Fibroblast of lung (primary cell): ENCODE measurements at regions not wholly inside any gene's neighbourhood (a gene's known extent, or its start where the extent isn't known, plus 50 kb on each side); places are given as distances from the start of the nearest gene placed in this dataset.

Experiments used
- DNase-seq, 2 donors: peaks; one replicate each; pipeline versions ENCODE4 v3.0.0 to v3.0.0-alpha.2; 2010; ENCODE audit warnings: low read depth in 2 of 2
- H2AFZ ChIP-seq: 2 replicates; pipeline ENCODE4 v1.5.1; 2012; ENCODE audit warnings: low read length, control low read depth, inconsistent platforms
- H3K27ac ChIP-seq: 2 replicates; pipeline ENCODE4 v1.5.1; 2011; ENCODE audit warnings: low read length, control low read depth; ENCODE audit not compliant: insufficient read depth
- H3K27me3 ChIP-seq: 2 replicates; pipeline ENCODE4 v1.5.1; 2011; ENCODE audit warnings: mild to moderate bottlenecking, low read length; ENCODE audit not compliant: control insufficient read depth, insufficient read depth
- H3K36me3 ChIP-seq: 2 replicates; pipeline ENCODE4 v1.5.1; 2011; ENCODE audit warnings: low read length; ENCODE audit not compliant: control insufficient read depth, insufficient read depth
- H3K4me1 ChIP-seq: 2 replicates; pipeline ENCODE4 v1.5.1; 2011; ENCODE audit warnings: low read length; ENCODE audit not compliant: control insufficient read depth, insufficient read depth; ENCODE audit errors: extremely low read depth
- H3K4me2 ChIP-seq: 2 replicates; pipeline ENCODE4 v1.5.1; 2011; ENCODE audit warnings: low read length, control low read depth; ENCODE audit not compliant: insufficient read depth; ENCODE audit errors: extremely low read depth
- H3K4me3 ChIP-seq, 4 experiments: fragments of 200-600 bp in 1 of 4; sonication (generic) in 1 of 4; replicated peaks in 1 of 4; 2 replicates each; pipeline ENCODE4 v1.5.1; 2011 to 2016; ENCODE audit warnings: low read length in 4 of 4, low read depth in 3 of 4, mild to moderate bottlenecking in 3 of 4, control low read depth in 2 of 4, inconsistent platforms in 1 of 4, mixed read lengths in 1 of 4; ENCODE audit not compliant: insufficient read depth in 1 of 4; ENCODE audit errors: control extremely low read depth in 1 of 4
- H3K79me2 ChIP-seq: 2 replicates; pipeline ENCODE4 v1.5.1; 2012; ENCODE audit warnings: mild to moderate bottlenecking, low read length, inconsistent platforms; ENCODE audit not compliant: control insufficient read depth, insufficient read depth
- H3K9ac ChIP-seq: 2 replicates; pipeline ENCODE4 v1.5.1; 2011; ENCODE audit warnings: mild to moderate bottlenecking, low read length, control low read depth; ENCODE audit not compliant: insufficient read depth
- H3K9me3 ChIP-seq: 2 replicates; pipeline ENCODE4 v1.5.1; 2012; ENCODE audit warnings: low read depth, low read length; ENCODE audit not compliant: control insufficient read depth, insufficient read depth
- H4K20me1 ChIP-seq: 2 replicates; pipeline ENCODE4 v1.5.1; 2011; ENCODE audit warnings: low read length; ENCODE audit not compliant: control insufficient read depth, insufficient read depth; ENCODE audit errors: extremely low read depth
- CTCF ChIP-seq, 2 donors: IDR thresholded peaks in 1 of 2; conservative IDR thresholded peaks in 1 of 2; 1 replicate in 1 of 2; 2 replicates in 1 of 2; pipeline ENCODE4 v1.5.1; 2011 to 2012; ENCODE audit warnings: low read length in 2 of 2, control low read depth in 1 of 2, inconsistent platforms in 1 of 2, low read depth in 1 of 2, mild to moderate bottlenecking in 1 of 2
- EZH2 ChIP-seq: IDR thresholded peaks from 2 replicates; pipeline ENCODE4 v1.5.1; 2012; ENCODE audit warnings: low read length, control low read depth, mild to moderate bottlenecking; ENCODE audit errors: missing control alignments

- TF ChIP-seq CTCF (conservative IDR thresholded peaks at IDR 0.05 in 1 of 2, IDR thresholded peaks at IDR 0.05 in 1 of 2; ENCODE audit: low read depth in 1 of 2, low read length in 2 of 2) (no peak), EZH2 (no peak)
- Histone ChIP-seq H3K36me3 (no peaks in the 10 kb centered on the region), H3K4me3 (no peak overlapping the region), H3K27ac (no peak overlapping the region), H3K9me3 (no peaks in the 10 kb centered on the region), H3K4me1 (no peaks in the 10 kb centered on the region), H3K9ac (no peak overlapping the region), H3K79me2 (no peaks in the 10 kb centered on the region), H4K20me1 (no peaks in the 10 kb centered on the region), H3K4me2 (no peak overlapping the region), H2AFZ (no peak overlapping the region), H3K27me3 (no peaks in the 10 kb centered on the region)
- DNase-seq = no peak
These were observed 1917.7 kb downstream of the TP53TG3F start for GRCh38 chr16:35377142-35377541.

GRCh38 chr16:35386619-35387018, 1927.2 kb downstream of the TP53TG3F start:
- H3K36me3 ChIP-seq = no peaks in the 10 kb centered on the region

GRCh38 chr16:35391328-35391727, 1931.9 kb downstream of the TP53TG3F start:
- Histone ChIP-seq H3K4me2 (no peak overlapping the region), H3K27ac (no peak overlapping the region), H3K4me1 (no peaks in the 10 kb centered on the region), H3K4me3 (no peak overlapping the region), H3K36me3 (no peaks in the 10 kb centered on the region), H3K79me2 (no peaks in the 10 kb centered on the region), H2AFZ (no peak overlapping the region), H3K9me3 (no peaks in the 10 kb centered on the region), H4K20me1 (no peaks in the 10 kb centered on the region), H3K27me3 (no peaks in the 10 kb centered on the region), H3K9ac (no peak overlapping the region)
- TF ChIP-seq CTCF (conservative IDR thresholded peaks at IDR 0.05 in 1 of 2, IDR thresholded peaks at IDR 0.05 in 1 of 2; ENCODE audit: low read depth in 1 of 2, low read length in 2 of 2) (peak; percentile 37 to 44), EZH2 (no peak)
- peak; percentile 2 to 8 for DNase-seq

More at GRCh38 chr16:35386619-35387018, 1927.2 kb downstream of the TP53TG3F start:
- DNase-seq = no peak
- Histone ChIP-seq H3K9ac (no peak overlapping the region), H3K27ac (no peak overlapping the region), H3K27me3 (no peaks in the 10 kb centered on the region), H3K79me2 (no peaks in the 10 kb centered on the region), H3K4me2 (no peak overlapping the region), H3K4me1 (no peaks in the 10 kb centered on the region), H2AFZ (no peak overlapping the region), H3K9me3 (no peaks in the 10 kb centered on the region), H3K4me3 (no peak overlapping the region), H4K20me1 (no peaks in the 10 kb centered on the region)
- TF ChIP-seq EZH2 (no peak), CTCF (conservative IDR thresholded peaks at IDR 0.05 in 1 of 2, IDR thresholded peaks at IDR 0.05 in 1 of 2; ENCODE audit: low read depth in 1 of 2, low read length in 2 of 2) (no peak)
